Muscle layer of duodenum (tissue), 2 donors: ENCODE measurements at regions not wholly inside any gene's neighbourhood (a gene's known extent, or its start where the extent isn't known, plus 50 kb on each side); places are given as distances from the start of the nearest gene placed in this dataset.

Experiments
- H3K27ac ChIP-seq: one replicate; pipeline ENCODE4 v1.7.0; 2013; ENCODE audit warnings: mild to moderate bottlenecking, low read length
- H3K27me3 ChIP-seq: one replicate; pipeline ENCODE4 v1.7.0; 2013; ENCODE audit warnings: low read depth, mild to moderate bottlenecking, control low read depth, low read length
- H3K36me3 ChIP-seq, 2 donors: one replicate each; pipeline ENCODE4 v1.7.0; 2013; ENCODE audit warnings: low read length in 2 of 2, control low read depth in 1 of 2, mild to moderate bottlenecking in 1 of 2; ENCODE audit not compliant: insufficient read depth in 2 of 2, control insufficient read depth in 1 of 2
- H3K4me1 ChIP-seq, 2 donors: one replicate each; pipeline ENCODE4 v1.7.0; 2013; ENCODE audit warnings: low read length in 2 of 2, mild to moderate bottlenecking in 2 of 2, control low read depth in 1 of 2, moderate library complexity in 1 of 2; ENCODE audit not compliant: insufficient read depth in 2 of 2, control insufficient read depth in 1 of 2
- H3K4me3 ChIP-seq, 2 donors: one replicate each; pipeline ENCODE4 v1.7.0; 2013; ENCODE audit warnings: low read length in 2 of 2, low read depth in 1 of 2, mild to moderate bottlenecking in 1 of 2
- H3K9me3 ChIP-seq, 2 donors: one replicate each; pipeline ENCODE4 v1.7.0; 2013; ENCODE audit warnings: low read length in 2 of 2, control low read depth in 1 of 2, mild to moderate bottlenecking in 1 of 2; ENCODE audit not compliant: control insufficient read depth in 1 of 2
- donor health status: healthy.

GRCh38 chr13:40074338-40074737 lies 418.9 kb downstream of the COG6 start:
- H3K27ac ChIP-seq = no peak overlapping the region
- no peaks in the 10 kb centered on the region for H3K4me1 ChIP-seq
- no peaks in the 10 kb centered on the region for H3K36me3 ChIP-seq
- H3K4me3 ChIP-seq = no peak overlapping the region
- no peaks in the 10 kb centered on the region for H3K27me3 ChIP-seq
- no peaks in the 10 kb centered on the region for H3K9me3 ChIP-seq

GRCh38 chr13:40075281-40075680 lies 419.8 kb downstream of the COG6 start:
- Histone ChIP-seq H3K4me3 (no peak overlapping the region), H3K36me3 (no peaks in the 10 kb centered on the region), H3K9me3 (no peaks in the 10 kb centered on the region), H3K4me1 (no peaks in the 10 kb centered on the region), H3K27me3 (no peaks in the 10 kb centered on the region), H3K27ac (no peak overlapping the region)

GRCh38 chr13:40076765-40077362 lies 421.4 kb downstream of the COG6 start:
- Histone ChIP-seq H3K9me3 (no peaks in the 10 kb centered on the region), H3K4me3 (no peak overlapping the region), H3K27ac (no peak overlapping the region), H3K27me3 (no peaks in the 10 kb centered on the region), H3K4me1 (no peaks in the 10 kb centered on the region), H3K36me3 (no peaks in the 10 kb centered on the region)

- Histone ChIP-seq H3K4me1 (no peaks in the 10 kb centered on the region), H3K27me3 (no peaks in the 10 kb centered on the region), H3K36me3 (no peaks in the 10 kb centered on the region), H3K9me3 (no peaks in the 10 kb centered on the region), H3K4me3 (no peak overlapping the region), H3K27ac (no peak overlapping the region)
Observed at GRCh38 chr13:40077396-40078027, 422.1 kb downstream of the COG6 start.

- Histone ChIP-seq H3K4me3 (no peak overlapping the region), H3K36me3 (no peaks in the 10 kb centered on the region), H3K9me3 (no peaks in the 10 kb centered on the region), H3K27ac (no peak overlapping the region), H3K27me3 (no peaks in the 10 kb centered on the region), H3K4me1 (no peaks in the 10 kb centered on the region)
Observed at GRCh38 chr13:40079721-40080120, 424.3 kb downstream of the COG6 start.

GRCh38 chr13:40080676-40081075 lies 425.2 kb downstream of the COG6 start:
- H3K4me1 ChIP-seq = no peaks in the 10 kb centered on the region

GRCh38 chr13:40082639-40083038 lies 427.2 kb downstream of the COG6 start:
- Histone ChIP-seq H3K4me1 (no peaks in the 10 kb centered on the region), H3K9me3 (no peaks in the 10 kb centered on the region), H3K36me3 (no peaks in the 10 kb centered on the region), H3K4me3 (no peak overlapping the region), H3K27me3 (no peaks in the 10 kb centered on the region), H3K27ac (no peak overlapping the region)

More at GRCh38 chr13:40080676-40081075, 425.2 kb downstream of the COG6 start:
- no peaks in the 10 kb centered on the region for H3K36me3 ChIP-seq
- H3K27ac ChIP-seq = no peak overlapping the region
- no peaks in the 10 kb centered on the region for H3K27me3 ChIP-seq
- no peak overlapping the region for H3K4me3 ChIP-seq
- no peaks in the 10 kb centered on the region for H3K9me3 ChIP-seq

- H3K9me3 ChIP-seq = no peaks in the 10 kb centered on the region
Observed at GRCh38 chr13:40083841-40084240, 428.4 kb downstream of the COG6 start.

GRCh38 chr13:40084934-40085333 lies 429.5 kb downstream of the COG6 start:
- Histone ChIP-seq H3K4me1 (no peaks in the 10 kb centered on the region), H3K27ac (no peak overlapping the region)

More at GRCh38 chr13:40083841-40084240, 428.4 kb downstream of the COG6 start:
- Histone ChIP-seq H3K4me1 (no peaks in the 10 kb centered on the region), H3K27me3 (no peaks in the 10 kb centered on the region), H3K36me3 (no peaks in the 10 kb centered on the region), H3K4me3 (no peak overlapping the region), H3K27ac (no peak overlapping the region)

GRCh38 chr13:40087091-40088002 lies 431.9 kb downstream of the COG6 start:
- H3K9me3 ChIP-seq = no peaks in the 10 kb centered on the region
- H3K36me3 ChIP-seq = no peaks in the 10 kb centered on the region
- no peaks in the 10 kb centered on the region for H3K27me3 ChIP-seq
- no peaks in the 10 kb centered on the region for H3K4me1 ChIP-seq
- H3K27ac ChIP-seq = no peak overlapping the region
- H3K4me3 ChIP-seq = no peak overlapping the region

More at GRCh38 chr13:40084934-40085333, 429.5 kb downstream of the COG6 start:
- H3K36me3 ChIP-seq = no peaks in the 10 kb centered on the region
- H3K9me3 ChIP-seq = no peaks in the 10 kb centered on the region
- H3K4me3 ChIP-seq = no peak overlapping the region
- no peaks in the 10 kb centered on the region for H3K27me3 ChIP-seq

- Histone ChIP-seq H3K4me3 (no peak overlapping the region), H3K27me3 (no peaks in the 10 kb centered on the region), H3K27ac (no peak overlapping the region), H3K4me1 (no peaks in the 10 kb centered on the region), H3K9me3 (no peaks in the 10 kb centered on the region), H3K36me3 (no peaks in the 10 kb centered on the region)
Observed at GRCh38 chr13:40094056-40094455, 438.6 kb downstream of the COG6 start.
